ENCODE measurements at regions not wholly inside any gene's neighbourhood (a gene's known extent, or its start where the extent isn't known, plus 50 kb on each side); places are given as distances from the start of the nearest gene placed in this dataset.

- H3K4me1 ChIP-seq (ENCODE audit: insufficient read depth, low read length, poor library complexity, severe bottlenecking), result no peaks in the 10 kb centered on the region
- no peak overlapping the region for H3K27ac ChIP-seq (ENCODE audit: low read depth, low read length, poor library complexity, severe bottlenecking)
- no peak overlapping the region for H3K4me3 ChIP-seq (ENCODE audit: low read depth, low read length, poor library complexity, severe bottlenecking)
- CTCF ChIA-PET (ENCODE audit: unreplicated experiment), result no interaction called here
- H3K4me2 ChIP-seq (ENCODE audit: low read length), result no peak overlapping the region
- no peaks in the 10 kb centered on the region for H3K9me3 ChIP-seq (ENCODE audit: low read length)
- no peaks in the 10 kb centered on the region for H3K9me2 ChIP-seq (ENCODE audit: insufficient read depth, low read length)
- POLR2A ChIA-PET, result interaction anchor here (0.7 kb wide), 2 partner anchors 118 to 407 kb away, joined by 3 read pairs; no protein-coding TSS in a partner anchor
- no peaks in the 10 kb centered on the region for H3K36me3 ChIP-seq (ENCODE audit: insufficient read depth, low read length)
- no peak for TF ChIP-seq EZH2phosphoT487 (IDR thresholded peaks at IDR 0.05; ENCODE audit: borderline replicate concordance, low read depth, low read length)
- TF ChIP-seq, protein P1, sequence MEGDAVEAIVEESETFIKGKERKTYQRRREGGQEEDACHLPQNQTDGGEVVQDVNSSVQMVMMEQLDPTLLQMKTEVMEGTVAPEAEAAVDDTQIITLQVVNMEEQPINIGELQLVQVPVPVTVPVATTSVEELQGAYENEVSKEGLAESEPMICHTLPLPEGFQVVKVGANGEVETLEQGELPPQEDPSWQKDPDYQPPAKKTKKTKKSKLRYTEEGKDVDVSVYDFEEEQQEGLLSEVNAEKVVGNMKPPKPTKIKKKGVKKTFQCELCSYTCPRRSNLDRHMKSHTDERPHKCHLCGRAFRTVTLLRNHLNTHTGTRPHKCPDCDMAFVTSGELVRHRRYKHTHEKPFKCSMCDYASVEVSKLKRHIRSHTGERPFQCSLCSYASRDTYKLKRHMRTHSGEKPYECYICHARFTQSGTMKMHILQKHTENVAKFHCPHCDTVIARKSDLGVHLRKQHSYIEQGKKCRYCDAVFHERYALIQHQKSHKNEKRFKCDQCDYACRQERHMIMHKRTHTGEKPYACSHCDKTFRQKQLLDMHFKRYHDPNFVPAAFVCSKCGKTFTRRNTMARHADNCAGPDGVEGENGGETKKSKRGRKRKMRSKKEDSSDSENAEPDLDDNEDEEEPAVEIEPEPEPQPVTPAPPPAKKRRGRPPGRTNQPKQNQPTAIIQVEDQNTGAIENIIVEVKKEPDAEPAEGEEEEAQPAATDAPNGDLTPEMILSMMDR (conservative IDR thresholded peaks at IDR 0.05; ENCODE audit: low read length), result no peak
- intact Hi-C loops (cut with micrococcal nuclease; ENCODE audit: unreplicated experiment), result no loop called here
- no peak overlapping the region for H2AFZ ChIP-seq (ENCODE audit: low read length)
- no peaks in the 10 kb centered on the region for H4K20me1 ChIP-seq (ENCODE audit: insufficient read depth, low read length)
- DNase-seq (ENCODE audit: low spot score), result no peak
- H3K79me2 ChIP-seq (ENCODE audit: insufficient read depth, low read depth, low read length), result no peaks in the 10 kb centered on the region
- no TSS peak for BruUV-seq (replicated peaks)
These were observed 316.0 kb downstream of the MTX2 start for GRCh38 chr2:176585291-176585690.

- intact Hi-C loops (cut with micrococcal nuclease; ENCODE audit: unreplicated experiment), result no loop called here
- no peak overlapping the region for H3K27ac ChIP-seq (ENCODE audit: low read depth, low read length, poor library complexity, severe bottlenecking)
- no peak for TF ChIP-seq EZH2phosphoT487 (IDR thresholded peaks at IDR 0.05; ENCODE audit: borderline replicate concordance, low read depth, low read length)
- TF ChIP-seq, protein P1 (conservative IDR thresholded peaks at IDR 0.05; ENCODE audit: low read length), result no peak
- no peaks in the 10 kb centered on the region for H4K20me1 ChIP-seq (ENCODE audit: insufficient read depth, low read length)
- ChIA-PET CTCF (ENCODE audit: unreplicated experiment) (no interaction called here), POLR2A (no interaction called here)
- H3K4me3 ChIP-seq (ENCODE audit: low read depth, low read length, poor library complexity, severe bottlenecking), result no peak overlapping the region
- BruUV-seq (replicated peaks), result no TSS peak
- no peaks in the 10 kb centered on the region for H3K36me3 ChIP-seq (ENCODE audit: insufficient read depth, low read length)
- no peak for DNase-seq (ENCODE audit: low spot score)
- H3K79me2 ChIP-seq (ENCODE audit: insufficient read depth, low read depth, low read length), result no peaks in the 10 kb centered on the region
- no peaks in the 10 kb centered on the region for H3K4me1 ChIP-seq (ENCODE audit: insufficient read depth, low read length, poor library complexity, severe bottlenecking)
- no peaks in the 10 kb centered on the region for H3K9me2 ChIP-seq (ENCODE audit: insufficient read depth, low read length)
- no peaks in the 10 kb centered on the region for H3K9me3 ChIP-seq (ENCODE audit: low read length)
- no peak overlapping the region for H3K4me2 ChIP-seq (ENCODE audit: low read length)
- no peak overlapping the region for H2AFZ ChIP-seq (ENCODE audit: low read length)
These were observed 316.5 kb downstream of the MTX2 start for GRCh38 chr2:176585791-176586190.

- Histone ChIP-seq H3K9me3 (ENCODE audit: low read length) (no peaks in the 10 kb centered on the region), H3K79me2 (ENCODE audit: insufficient read depth, low read depth, low read length) (no peaks in the 10 kb centered on the region), H3K4me3 (ENCODE audit: low read depth, low read length, poor library complexity, severe bottlenecking) (no peak overlapping the region), H4K20me1 (ENCODE audit: insufficient read depth, low read length) (no peaks in the 10 kb centered on the region), H3K4me2 (ENCODE audit: low read length) (no peak overlapping the region), H3K4me1 (ENCODE audit: insufficient read depth, low read length, poor library complexity, severe bottlenecking) (no peaks in the 10 kb centered on the region), H2AFZ (ENCODE audit: low read length) (no peak overlapping the region), H3K27ac (ENCODE audit: low read depth, low read length, poor library complexity, severe bottlenecking) (no peak overlapping the region), H3K36me3 (ENCODE audit: insufficient read depth, low read length) (no peaks in the 10 kb centered on the region), H3K9me2 (ENCODE audit: insufficient read depth, low read length) (no peaks in the 10 kb centered on the region)
- POLR2A ChIA-PET, result no interaction called here
- no TSS peak for BruUV-seq (replicated peaks)
- no peak for DNase-seq (ENCODE audit: low spot score)
- intact Hi-C loops (cut with micrococcal nuclease; ENCODE audit: unreplicated experiment), result no loop called here
- TF ChIP-seq, protein P1 (conservative IDR thresholded peaks at IDR 0.05; ENCODE audit: low read length), result no peak
- TF ChIP-seq EZH2phosphoT487 (IDR thresholded peaks at IDR 0.05; ENCODE audit: borderline replicate concordance, low read depth, low read length), result no peak
- CTCF ChIA-PET (ENCODE audit: unreplicated experiment), result no interaction called here
These were observed 320.0 kb downstream of the MTX2 start for GRCh38 chr2:176589287-176589686.
